DMS153 (cell line): ENCODE measurements at regions not wholly inside any gene's neighbourhood (a gene's known extent, or its start where the extent isn't known, plus 50 kb on each side); places are given as distances from the start of the nearest gene placed in this dataset.
A peak's percentile ranks its signal among the peaks of the same experiment; 100 is the strongest.
"Not testable (repeated sequence)": the region's sequence is repeated elsewhere in the genome, so short reads cannot be mapped to it uniquely, and the experiment has no call there.

Source experiments
- DNase-seq: peaks from one replicate; lab custom pipeline; 2025; lab: John Stamatoyannopoulos, UW

DNA sequence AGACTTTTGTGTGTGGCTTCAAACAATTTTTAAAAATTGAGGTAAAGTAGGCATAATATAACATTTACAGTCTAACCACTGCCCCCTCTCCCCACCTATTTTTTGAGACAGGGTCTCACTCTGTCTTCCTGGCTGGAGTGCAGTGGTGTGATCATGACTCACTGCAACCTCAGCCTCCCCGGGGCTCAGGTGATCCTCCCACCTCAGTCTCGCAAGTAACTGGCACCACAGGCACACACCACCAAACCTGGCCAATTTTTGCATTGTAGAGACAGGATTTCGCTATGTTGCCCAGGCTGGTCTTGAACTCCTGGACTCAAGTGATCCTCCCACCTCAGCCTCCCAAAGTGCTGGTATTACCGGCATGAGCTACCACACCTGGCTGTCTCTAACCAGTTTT, 161.8 kb downstream of the GOSR1 start:
- not testable (repeated sequence) for DNase-seq

DNA sequence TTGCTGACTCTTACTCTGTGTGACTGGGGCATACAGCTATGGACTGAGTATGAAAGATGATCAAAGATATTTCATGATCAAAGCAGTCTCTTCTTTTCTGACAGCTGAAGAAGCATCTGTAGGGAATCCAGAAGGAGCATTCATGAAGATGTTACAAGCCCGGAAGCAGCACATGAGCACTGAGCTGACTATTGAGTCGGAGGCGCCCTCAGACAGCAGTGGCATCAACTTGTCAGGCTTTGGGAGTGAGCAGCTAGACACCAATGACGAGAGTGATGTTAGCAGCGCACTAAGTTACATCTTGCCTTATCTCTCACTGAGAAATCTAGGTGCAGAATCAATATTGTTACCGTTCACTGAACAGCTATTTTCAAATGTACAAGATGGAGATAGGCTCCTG, 154.4 kb downstream of the GOSR1 start:
- DNase-seq: not testable (repeated sequence)

DNA sequence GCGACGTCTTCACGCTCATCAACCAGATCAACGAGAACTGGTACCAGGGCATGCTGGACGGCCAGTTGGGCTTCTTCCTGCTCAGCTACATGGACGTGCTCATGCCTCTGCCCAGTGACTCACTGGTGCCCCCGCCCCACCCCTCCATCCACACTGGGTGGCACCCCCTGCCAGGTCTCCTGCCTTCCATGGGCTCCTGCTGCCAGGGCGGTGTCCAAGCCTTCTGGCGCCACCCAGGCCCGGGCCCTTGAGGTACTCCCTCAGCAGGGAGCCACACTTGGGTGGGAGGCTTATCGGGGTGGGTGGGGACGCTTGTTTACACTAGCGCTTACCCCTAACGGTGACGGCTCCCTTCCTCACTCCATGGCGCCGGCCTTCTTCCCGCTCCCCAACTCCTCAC, 148.2 kb downstream of the GOSR1 start:
- DNase-seq: not testable (repeated sequence)

DNA sequence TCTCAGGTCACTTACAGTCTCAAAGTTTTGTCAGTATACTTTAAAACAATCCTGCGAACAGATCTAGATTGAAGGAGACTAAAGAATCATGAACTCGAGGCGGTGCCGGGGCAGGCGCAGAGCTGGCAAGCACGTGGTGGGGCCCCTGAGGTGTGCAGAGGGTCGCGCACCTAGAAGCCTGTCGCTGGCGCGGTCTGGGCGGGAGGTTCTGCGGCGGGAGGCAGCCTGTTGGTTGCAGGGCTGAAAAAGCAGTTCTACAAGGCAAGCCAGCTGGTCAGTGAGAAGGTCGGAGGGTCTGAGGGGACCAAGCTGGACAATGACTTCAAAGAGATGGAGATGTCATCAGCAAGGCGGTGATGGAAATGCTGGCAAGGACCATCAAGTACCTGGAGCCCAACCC, 147.0 kb downstream of the GOSR1 start:
- not testable (repeated sequence) for DNase-seq

DNA sequence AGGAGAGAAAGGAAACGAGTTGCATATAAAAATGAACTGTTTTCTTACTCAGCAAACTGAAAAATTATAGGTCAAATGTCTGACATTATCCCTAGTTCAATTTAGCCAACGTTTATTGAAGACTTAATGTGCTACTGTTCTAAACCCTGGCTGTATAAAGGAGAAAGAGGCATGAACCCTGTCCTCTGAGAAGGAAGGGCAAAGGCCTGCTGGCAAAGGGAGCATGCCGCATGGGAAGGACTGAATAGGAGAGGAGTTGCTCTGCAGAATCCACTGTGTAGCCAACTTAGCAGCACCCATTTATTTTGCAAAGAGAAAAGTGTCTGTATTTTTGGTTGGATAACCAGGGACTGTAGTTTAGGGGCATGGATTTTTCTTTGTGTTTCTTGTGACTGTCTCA, 132.5 kb downstream of the GOSR1 start:
- not testable (repeated sequence) for DNase-seq

DNA sequence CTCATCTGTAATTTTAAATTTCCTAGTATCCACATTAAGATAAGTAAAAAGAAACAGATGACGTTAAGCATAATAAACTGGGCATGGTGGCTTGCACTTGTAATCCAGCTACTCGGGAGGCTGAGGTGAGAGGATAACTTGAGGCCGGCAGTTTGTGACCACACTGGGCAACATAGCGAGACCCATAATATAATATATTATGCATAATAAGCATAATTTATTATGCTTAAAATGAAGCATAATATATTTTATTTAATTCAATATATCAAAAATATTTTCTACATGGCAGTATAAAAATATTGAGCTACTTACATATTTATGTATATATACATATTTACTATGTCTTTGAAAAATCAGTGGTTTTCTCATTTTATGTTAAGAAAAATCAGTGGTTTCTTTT, 128.3 kb downstream of the GOSR1 start:
- no peak for DNase-seq

DNA sequence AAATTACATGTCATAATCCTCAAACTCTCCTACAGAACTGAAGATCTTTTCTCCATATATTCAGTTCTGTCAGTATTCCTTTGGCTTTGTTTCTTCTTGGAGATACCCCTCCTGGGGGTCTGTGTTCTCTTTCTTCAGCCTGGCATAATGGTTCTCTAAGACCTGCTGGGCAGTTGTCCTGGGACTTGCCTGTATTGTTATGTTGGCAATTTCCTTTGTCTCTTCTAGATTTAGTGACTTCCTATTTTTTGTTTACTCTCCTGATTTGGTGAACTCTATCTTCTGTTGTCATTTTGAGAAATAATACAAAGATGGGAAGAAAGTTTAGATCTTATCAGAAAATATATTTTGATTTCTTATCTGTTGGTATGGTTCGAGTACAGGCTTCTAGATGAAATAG, 127.8 kb downstream of the GOSR1 start:
- no peak for DNase-seq

DNA sequence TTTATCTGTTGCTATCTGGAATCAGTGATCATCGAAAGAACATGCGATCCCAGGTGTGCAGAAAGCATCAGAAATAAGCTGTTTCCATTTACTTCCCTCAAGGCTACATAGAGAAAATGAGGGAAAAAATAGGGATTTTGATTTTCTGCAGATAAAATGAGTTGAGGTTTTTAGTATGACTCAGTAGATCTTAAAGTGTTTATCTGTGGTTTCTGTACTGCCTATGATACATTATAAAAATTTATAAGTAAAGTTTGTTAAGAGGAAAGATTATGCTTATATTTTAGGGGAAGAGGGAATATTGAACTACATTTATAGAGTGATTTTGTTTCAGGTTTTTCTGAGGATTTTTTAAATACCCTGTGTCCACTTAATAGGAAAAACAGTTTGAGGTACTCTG, 125.2 kb downstream of the GOSR1 start:
- not testable (repeated sequence) for DNase-seq

DNA sequence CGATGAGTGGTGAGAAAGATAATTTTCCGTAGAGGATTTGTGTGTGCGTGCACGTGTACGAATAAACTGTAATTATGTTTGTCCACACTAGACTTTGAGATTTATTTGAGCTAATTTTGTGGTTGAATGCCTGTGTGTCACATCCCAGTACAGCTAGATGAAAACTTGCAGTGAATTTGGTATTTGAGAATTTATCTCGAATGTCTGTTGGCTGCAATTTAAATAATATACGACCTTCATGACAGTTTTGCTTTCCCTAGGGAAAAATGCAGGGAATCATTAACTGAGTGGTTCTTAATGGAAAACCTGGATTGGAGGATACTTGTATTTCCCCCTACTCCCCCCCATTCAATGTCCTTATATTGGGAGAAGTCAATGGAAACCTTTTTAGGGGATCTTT, 124.8 kb downstream of the GOSR1 start:
- DNase-seq: not testable (repeated sequence)

DNA sequence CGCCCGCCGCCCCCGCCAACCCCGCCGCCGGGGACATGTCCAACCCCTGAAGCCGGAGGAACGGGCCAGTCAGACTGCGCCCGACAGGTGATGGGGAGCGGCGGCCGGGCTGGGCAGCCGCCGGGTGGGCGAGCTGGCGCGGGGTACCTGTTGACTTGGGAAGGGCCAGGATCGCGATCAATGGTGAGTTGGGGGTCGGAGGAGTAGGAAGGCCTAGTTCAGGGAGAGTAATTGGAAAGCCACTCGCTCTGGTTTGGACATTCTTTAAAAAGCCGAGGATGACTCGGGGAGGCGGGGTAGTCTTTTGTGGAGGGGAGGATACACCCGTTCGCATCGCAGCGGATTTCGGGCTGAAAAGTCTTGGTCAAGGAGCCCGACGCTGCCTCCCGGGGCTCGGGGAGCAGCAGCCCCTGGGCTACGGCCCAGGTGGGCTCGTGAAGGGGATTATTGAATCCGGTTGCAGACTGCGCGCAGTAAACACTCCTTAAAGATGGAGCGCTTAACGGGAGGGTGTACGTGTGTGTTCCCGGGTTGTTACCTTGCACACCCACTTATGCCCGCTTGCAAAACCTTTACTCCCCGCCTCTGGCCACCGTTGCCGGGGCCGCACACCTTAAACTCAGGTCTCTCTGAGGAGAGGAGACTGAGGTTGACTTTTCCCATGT, 123.8 kb downstream of the GOSR1 start:
- DNase-seq: no peak

DNA sequence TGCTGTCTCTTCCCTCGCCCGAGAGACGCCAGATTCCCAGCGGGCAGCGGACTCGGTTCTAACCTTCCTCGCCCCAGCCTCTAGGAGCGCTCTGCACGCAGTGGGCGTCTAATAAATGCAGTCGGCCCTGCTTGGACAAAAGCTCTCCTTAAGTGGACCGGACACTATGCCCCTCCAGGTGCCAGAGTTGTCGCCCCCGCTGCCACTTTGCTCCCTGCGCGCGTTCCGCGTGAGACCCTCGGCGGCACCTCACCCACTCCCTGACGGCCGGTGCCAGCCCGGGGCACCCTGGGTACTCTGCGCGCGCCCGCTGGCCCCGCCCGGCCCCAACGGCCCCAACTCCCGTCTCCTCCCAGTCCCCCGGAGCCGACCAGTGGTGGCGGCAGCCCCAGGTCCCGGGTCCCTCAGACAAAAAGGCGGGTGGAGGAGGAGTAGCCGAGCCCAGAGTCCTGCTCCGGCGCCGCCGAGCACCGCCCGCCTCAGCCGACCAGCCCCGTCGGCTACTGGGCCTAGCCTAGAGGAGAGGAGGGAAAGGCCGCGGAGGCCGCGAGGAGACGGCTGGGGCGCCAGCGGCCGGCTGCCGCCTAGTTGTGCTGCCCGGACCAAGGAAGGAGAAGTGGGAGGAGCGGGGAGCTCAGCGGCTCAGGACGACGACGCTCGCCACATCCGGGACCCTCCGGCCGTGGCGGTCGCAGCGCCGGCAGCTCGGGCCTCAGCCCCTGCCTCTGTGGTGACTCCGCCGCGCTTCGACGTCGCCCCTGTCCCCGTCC, 123.0 kb downstream of the GOSR1 start:
- peak; percentile 78 for DNase-seq

DNA sequence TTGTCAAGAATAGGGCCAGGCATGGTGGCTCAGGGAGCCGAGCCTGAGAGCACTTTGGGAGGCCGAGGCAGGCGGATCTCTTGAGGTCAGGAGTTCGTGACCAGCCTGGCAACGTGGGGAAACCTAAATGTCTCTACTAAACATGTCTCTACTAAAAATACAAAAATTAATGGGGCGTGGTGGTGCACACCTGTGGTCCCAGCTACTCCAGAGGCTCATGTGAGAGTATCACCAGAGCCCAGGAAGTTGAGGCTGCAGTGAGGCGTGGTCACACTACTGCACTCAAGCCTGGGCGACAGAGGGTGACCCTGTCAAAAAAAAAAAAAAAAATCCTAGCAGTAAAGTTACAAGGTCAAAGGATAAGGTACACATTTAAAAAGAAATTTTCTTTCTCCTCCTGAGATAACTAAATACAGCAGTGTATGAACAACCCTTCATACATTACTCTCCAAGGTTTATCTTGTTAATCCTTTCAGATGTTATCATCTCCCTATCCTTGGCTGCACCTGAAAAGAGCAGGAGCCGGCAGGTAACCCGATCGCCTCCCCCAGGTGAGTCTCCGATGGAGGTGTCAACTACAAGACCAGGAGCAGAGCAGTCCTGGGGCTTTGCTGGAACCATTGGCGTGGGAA, 122.3 kb downstream of the GOSR1 start:
- no peak for DNase-seq

DNA sequence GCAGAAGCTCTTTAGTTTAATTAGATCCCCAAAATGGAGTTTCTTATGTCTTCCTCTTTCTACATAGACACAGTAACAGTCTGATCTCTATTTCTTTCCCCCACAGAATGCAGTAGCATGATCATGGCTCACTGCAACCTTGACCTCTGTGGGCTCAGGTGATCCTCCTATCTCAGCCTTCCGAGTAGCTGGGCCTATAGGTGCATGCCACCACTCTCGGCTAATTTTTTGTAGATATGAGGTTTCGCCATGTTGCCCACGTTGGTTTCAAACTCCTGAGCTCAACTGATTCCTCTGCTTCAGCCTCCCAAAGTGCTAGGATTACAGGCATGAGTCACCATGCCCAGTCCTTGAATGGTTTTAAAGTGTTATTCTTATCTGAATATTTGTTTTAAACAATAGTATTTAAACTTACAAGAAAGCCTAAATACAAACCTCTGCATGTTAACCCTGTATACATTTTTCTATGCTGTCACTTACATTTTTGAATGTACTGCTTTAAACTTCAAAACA, 120.6 kb downstream of the GOSR1 start:
- no peak for DNase-seq

DNA sequence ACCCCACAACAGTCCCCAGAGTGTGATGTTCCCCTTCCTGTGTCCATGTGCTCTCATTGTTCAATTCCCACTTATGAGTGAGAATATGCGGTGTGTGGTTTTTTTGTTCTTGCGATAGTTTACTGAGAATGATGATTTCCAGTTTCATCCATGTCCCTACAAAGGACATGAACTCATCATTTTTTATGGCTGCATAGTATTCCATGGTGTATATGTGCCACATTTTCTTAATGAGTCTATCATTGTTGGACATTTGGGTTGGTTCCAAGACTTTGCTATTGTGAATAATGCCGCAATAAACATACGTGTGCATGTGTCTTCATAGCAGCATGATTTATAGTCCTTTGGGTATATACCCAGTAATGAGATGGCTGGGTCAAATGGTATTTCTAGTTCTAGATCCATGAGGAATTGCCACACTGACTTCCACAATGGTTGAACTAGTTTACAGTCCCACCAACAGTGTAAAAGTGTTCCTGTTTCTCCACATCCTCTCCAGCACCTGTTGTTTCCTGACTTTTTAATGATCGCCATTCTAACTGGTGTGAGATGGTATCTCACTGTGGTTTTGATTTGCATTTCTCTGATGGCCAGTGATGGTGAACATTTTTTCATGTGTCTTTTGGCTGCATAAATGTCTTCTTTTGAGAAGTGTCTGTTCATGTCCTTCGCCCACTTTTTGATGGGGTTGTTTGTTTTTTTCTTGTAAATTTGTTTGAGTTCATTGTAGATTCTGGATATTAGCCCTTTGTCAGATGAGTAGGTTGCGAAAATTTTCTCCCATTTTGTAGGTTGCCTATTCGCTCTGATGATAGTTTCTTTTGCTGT, 120.0 kb downstream of the GOSR1 start:
- DNase-seq: not testable (repeated sequence)

DNA sequence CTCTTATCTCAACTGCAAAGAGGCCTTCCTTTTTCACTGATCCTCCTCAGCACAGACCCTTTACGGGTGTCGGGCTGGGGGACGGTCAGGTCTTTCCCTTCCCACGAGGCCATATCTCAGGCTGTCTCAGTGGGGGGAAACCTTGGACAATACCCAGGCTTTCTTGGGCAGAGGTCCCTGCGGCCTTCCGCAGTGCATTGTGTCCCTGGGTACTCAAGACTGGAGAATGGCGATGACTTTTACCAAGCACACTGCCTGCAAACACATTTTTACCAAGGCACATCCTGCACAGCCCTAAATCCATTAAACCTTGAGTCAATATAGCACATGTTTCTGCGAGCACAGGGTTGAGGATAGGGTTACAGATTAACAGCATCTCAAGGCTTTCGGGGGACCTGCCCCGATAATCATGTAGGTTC, 117.8 kb downstream of the GOSR1 start:
- not testable (repeated sequence) for DNase-seq

DNA sequence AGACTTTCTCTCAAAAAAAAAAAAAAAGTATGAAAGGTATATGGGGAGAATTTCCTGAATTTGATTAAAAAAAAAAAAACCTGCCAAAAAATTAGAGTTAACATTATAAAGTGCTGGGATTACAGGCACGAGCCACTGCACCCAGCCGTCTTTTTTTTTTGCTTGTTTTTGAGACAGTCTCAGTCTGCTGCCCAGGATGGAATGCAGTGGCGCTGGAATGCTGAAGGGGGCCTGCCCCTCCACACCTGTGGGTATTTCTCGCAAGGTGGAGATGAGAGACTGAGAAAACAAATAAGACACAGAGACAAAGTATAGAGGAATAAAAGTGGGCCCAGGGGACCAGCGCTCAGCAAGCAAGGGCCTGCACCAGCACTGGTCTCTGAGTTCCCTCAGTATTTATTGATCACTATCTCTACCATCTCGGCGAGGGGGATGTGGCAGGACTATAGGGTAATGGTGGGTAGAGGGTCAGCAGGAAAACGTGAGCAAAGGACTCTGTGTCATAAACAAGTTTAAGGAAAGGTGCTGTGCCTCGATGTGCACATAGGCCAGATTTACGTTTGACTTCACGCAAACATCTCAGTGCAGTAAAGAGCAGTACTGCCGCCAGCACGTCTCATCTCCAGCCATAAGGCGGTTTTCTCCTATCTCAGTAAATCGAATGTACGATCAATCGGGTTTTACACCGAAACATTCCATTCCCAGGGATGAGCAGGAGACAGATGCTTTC, 117.2 kb downstream of the GOSR1 start:
- DNase-seq: no peak

DNA sequence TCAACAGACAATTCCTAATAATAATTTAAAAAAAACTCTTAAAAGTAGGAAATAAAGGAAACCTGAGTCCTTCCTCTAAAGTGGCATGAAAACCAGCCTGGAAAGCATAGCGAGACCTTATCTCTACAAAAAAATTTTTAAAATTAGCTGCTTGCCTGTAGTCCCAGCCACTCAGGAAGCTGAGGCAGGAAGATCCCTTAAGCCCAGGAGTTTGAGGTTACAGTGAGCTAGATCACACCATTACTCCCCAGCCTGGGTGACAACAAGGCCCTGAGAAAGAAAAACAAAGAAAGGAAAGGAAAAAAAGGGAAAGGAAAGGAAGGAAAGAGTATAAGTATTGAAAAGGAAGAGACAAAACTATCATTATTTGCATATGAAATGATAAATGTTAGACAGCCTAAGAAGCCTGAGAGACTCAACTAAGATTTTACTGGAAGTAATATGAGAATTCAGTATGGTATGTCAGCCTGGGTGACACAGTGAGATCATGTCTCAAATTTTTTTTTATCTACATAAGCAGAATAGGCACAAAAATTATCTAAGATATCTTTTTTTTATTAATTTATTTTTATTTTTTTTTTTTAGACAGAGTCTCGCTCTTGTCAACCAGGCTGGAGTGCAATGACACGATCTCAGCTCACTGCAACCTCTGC, 113.0 kb downstream of the GOSR1 start:
- no peak for DNase-seq

DNA sequence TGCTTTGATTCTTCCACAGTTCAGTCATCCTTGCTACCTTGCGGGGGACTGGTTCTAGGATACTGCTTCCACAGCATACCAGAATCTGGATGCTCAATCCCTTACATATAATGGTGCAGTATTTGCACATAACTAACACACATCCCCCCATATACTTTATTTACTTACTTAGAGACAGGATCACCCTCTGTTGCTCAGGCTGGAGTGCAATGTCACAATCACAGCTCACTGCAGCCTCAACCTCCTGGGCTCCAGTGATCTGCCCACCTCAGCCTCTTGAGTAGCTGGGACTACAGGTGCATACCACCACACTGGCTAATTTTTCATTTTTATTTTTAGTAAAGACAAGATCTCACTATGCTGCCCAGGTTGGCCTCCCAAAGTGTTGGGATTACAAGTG, 112.2 kb downstream of the GOSR1 start:
- DNase-seq: no peak

DNA sequence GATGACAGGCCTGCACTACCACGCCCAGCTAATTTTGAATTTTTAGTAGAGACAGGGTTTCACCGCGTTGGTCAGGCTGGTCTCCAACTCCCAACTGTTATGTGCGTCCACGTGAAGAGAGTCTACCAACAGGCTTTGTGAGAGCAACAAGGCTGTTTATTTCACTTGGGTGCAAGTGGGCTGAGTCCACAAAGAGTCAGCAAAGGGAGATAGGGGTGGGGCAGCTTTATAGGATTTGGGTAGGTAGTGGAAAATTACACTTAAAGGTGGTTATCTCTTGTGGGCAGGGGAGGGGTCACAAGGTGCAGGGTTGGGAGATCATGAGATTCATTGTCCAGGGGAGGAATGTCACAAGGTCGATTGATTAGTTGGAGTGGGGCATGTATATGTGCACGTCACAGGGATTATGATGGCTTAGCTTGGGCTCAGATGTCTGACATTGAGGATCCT, 111.6 kb downstream of the GOSR1 start:
- no peak for DNase-seq

DNA sequence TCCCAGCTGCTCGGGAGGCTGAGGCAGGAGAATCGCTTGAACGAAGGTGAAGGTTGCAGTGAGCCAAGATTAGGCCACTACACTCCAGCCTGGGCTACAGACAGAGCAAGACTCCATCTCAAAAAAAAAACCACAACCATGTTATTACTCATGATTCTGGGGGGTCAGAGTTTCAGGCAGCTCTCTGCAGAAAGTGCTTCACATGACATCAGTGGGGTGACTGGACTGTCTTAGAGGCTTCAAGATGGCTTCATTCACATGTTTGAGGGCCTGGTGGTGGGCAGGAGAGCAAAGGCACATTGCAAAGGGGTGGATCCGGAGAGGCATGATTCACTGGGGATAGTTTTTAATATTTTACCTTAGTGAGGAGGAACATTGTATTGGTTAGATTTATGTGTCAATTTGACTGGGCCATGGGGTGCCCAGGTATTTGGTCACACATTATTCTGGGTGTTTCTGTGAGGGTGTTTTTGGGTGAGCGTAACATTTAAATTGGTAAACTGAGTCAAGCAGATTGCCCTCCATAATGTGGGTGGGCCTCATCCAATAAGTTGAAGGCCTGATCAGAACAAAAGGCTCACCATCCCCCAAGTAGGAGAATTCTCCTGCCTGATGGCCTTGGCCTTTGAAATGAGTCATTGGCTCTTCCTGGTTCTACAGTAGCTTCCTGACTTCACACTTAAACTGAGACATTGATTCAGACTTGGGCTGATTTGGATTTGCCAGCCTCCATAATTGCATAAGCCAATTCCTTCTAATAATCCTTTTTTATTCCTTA, 109.8 kb downstream of the GOSR1 start:
- no peak for DNase-seq
